PC-3 (cell line): ENCODE measurements at regions not wholly inside any gene's neighbourhood (a gene's known extent, or its start where the extent isn't known, plus 50 kb on each side); places are given as distances from the start of the nearest gene placed in this dataset.
A peak's percentile ranks its signal among the peaks of the same experiment; 100 is the strongest.

Experiments used
- ATAC-seq: fragments of 200-7000 bp; cut with Tn5 transposase; 2 replicates; pipeline ENCODE4 v1.9.1; 2020; ENCODE audit warnings: mild to moderate bottlenecking, moderate library complexity
- BruUV-seq: library from RNA; stranded (reverse); fragments of 400-500 nt; replicated peaks from 2 replicates; lab custom pipeline; 2021; lab: Mats Ljungman, UMichigan
- CTCF ChIA-PET: fragments of 300-600 bp; sonication (Branson Sonifier 250); formaldehyde crosslinking; loops from one replicate; lab custom pipeline; 2022; ENCODE audit warnings: antibody characterized with exemption; lab: Charles Lee
- POLR2A ChIA-PET: fragments of 300-600 bp; sonication (Branson Sonifier 250); formaldehyde crosslinking; loops from one replicate; lab custom pipeline; 2022; ENCODE audit warnings: antibody characterized with exemption; ENCODE audit not compliant: unreplicated experiment; lab: Charles Lee
- DNase-seq: peaks from one replicate; pipeline ENCODE4 v3.0.0-alpha.2; 2015
- H2AFZ ChIP-seq: fragments of 300-600 bp; sonication (generic); 2 replicates; pipeline ENCODE4 v1.6.0; 2016; ENCODE audit warnings: antibody characterized with exemption, low read length
- H3F3A ChIP-seq: fragments of 300-600 bp; sonication (generic); one replicate; pipeline ENCODE4 v1.6.0; 2017; ENCODE audit warnings: antibody characterized with exemption, low read length, control low read depth, mild to moderate bottlenecking; ENCODE audit not compliant: unreplicated experiment
- H3K27ac ChIP-seq: fragments of 300-600 bp; sonication (generic); 2 replicates; pipeline ENCODE4 v1.5.1; 2016; ENCODE audit warnings: mild to moderate bottlenecking, low read length
- H3K27me3 ChIP-seq: fragments of 300-600 bp; sonication (generic); 2 replicates; pipeline ENCODE4 v1.6.1; 2016; ENCODE audit warnings: low read length, mixed read lengths
- H3K36me3 ChIP-seq: fragments of 300-600 bp; sonication (generic); 2 replicates; pipeline ENCODE4 v1.6.1; 2016; ENCODE audit warnings: low read depth, mixed run types, low read length, mixed read lengths
- H3K4me1 ChIP-seq: fragments of 300-600 bp; sonication (generic); 2 replicates; pipeline ENCODE4 v1.5.1; 2016; ENCODE audit warnings: low read length; ENCODE audit not compliant: insufficient read depth
- H3K4me2 ChIP-seq: fragments of 300-600 bp; sonication (generic); 2 replicates; pipeline ENCODE4 v1.6.0; 2016; ENCODE audit warnings: low read length
- H3K4me3 ChIP-seq: fragments of 300-600 bp; sonication (generic); 2 replicates; pipeline ENCODE4 v1.5.1; 2016; ENCODE audit warnings: mild to moderate bottlenecking, low read length, mixed read lengths
- H3K79me2 ChIP-seq: fragments of 300-600 bp; sonication (generic); 2 replicates; pipeline ENCODE4 v1.6.1; 2017; ENCODE audit warnings: low read length, mixed read lengths
- H3K9ac ChIP-seq: fragments of 300-600 bp; sonication (generic); 2 replicates; pipeline ENCODE4 v1.6.0; 2016; ENCODE audit warnings: mild to moderate bottlenecking, low read length
- H3K9me2 ChIP-seq: fragments of 300-600 bp; sonication (generic); replicated peaks from 2 replicates; pipeline ENCODE4 v1.6.1; 2016; ENCODE audit warnings: mixed run types, low read length, mixed read lengths
- H3K9me3 ChIP-seq: fragments of 300-600 bp; sonication (generic); 2 replicates; pipeline ENCODE4 v1.6.1; 2016; ENCODE audit warnings: low read length, mixed read lengths
- H4K20me1 ChIP-seq: fragments of 300-600 bp; sonication (generic); 2 replicates; pipeline ENCODE4 v1.6.1; 2016; ENCODE audit warnings: low read length, mixed read lengths
- CTCF ChIP-seq: fragments of 300-600 bp; sonication (generic); conservative IDR thresholded peaks from 2 replicates; pipeline ENCODE4 v1.5.1; 2017; ENCODE audit warnings: antibody characterized with exemption, low read depth, mild to moderate bottlenecking, low read length
- EZH2 ChIP-seq: fragments of 300-600 bp; sonication (generic); IDR thresholded peaks from one replicate; pipeline ENCODE4 v1.6.1; 2017; ENCODE audit warnings: antibody characterized with exemption, mild to moderate bottlenecking, low read length; ENCODE audit not compliant: unreplicated experiment
- EZH2phosphoT487 ChIP-seq: fragments of 300-600 bp; sonication (generic); IDR thresholded peaks from 2 replicates; pipeline ENCODE4 v1.6.1; 2018; ENCODE audit warnings: mild to moderate bottlenecking, antibody characterized with exemption, low read length, borderline replicate concordance
- intact Hi-C: fragments of 100-400 bp; cut with micrococcal nuclease; formaldehyde crosslinking; loops from 2 replicates; pipeline ENCODE4 v1.9.0; 2023

DNA sequence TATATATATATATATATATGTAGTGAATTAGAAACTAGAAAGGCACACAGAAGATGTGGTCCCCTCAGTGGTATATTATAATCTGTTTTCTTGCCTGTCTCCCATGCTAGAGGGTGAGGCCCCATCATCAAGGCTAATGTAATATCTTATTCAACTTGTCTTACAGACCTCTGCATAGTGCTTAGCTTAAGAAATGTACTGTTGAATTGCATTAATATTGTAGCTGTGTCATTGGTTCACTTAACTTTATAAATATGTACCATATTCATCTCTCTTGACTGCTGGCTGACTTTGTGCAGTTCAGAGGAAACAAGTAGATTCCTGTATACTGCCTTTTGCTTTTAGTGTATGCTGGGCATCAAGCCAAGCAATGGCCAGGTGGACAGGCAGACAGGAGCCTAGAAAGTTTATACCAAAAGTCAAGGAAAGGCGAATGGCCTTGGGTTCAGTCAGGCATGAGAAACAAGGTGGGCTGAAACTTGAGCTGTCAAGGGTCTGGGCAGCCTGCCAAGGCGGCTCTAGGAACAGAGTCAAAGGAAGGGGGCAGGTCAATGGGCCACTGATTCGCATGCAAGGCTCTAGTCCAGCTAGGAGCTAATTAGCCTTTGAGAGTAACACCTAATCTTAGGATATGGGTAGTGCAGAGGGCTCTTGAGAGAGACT lies 78.8 kb upstream of the LEF1 start:
- H3K36me3 ChIP-seq, result no peaks in the 10 kb centered on the region
- TF ChIP-seq EZH2phosphoT487 (no peak), EZH2 (no peak), CTCF (no peak)

GRCh38 chr4:108244606-108245005 lies 75.9 kb upstream of the LEF1 start:
- Histone ChIP-seq H2AFZ (no peak overlapping the region), H3K79me2 (no peaks in the 10 kb centered on the region), H3F3A (no peaks in the 10 kb centered on the region), H3K9me3 (no peaks in the 10 kb centered on the region), H3K36me3 (no peaks in the 10 kb centered on the region), H3K4me3 (no peak overlapping the region), H3K4me2 (no peak overlapping the region), H3K27ac (no peak overlapping the region), H3K27me3 (no peaks in the 10 kb centered on the region), H3K9ac (no peak overlapping the region), H4K20me1 (no peaks in the 10 kb centered on the region), H3K4me1 (no peaks in the 10 kb centered on the region), H3K9me2 (no peaks in the 10 kb centered on the region)
- ChIA-PET POLR2A (no interaction called here), CTCF (no interaction called here)
- intact Hi-C loops, result no loop called here
- no peak for DNase-seq
- no TSS peak for BruUV-seq
- TF ChIP-seq EZH2phosphoT487, result no peak
- ATAC-seq, result no peak

More for the DNA sequence above, 78.8 kb upstream of the LEF1 start:
- Histone ChIP-seq H3K4me1 (no peaks in the 10 kb centered on the region), H3K27me3 (no peaks in the 10 kb centered on the region), H4K20me1 (no peaks in the 10 kb centered on the region), H3K4me3 (no peak overlapping the region), H2AFZ (no peak overlapping the region), H3F3A (no peaks in the 10 kb centered on the region), H3K9me3 (no peaks in the 10 kb centered on the region), H3K79me2 (no peaks in the 10 kb centered on the region), H3K27ac (no peak overlapping the region), H3K9me2 (no peaks in the 10 kb centered on the region), H3K4me2 (no peak overlapping the region), H3K9ac (no peak overlapping the region)
- ATAC-seq (no peak), DNase-seq (peak; percentile 1)
- BruUV-seq, result no TSS peak
- intact Hi-C loops, result no loop called here
- ChIA-PET POLR2A (no interaction called here), CTCF (no interaction called here)

GRCh38 chr4:108240366-108240765 lies 71.6 kb upstream of the LEF1 start:
- Histone ChIP-seq H4K20me1 (no peaks in the 10 kb centered on the region), H2AFZ (no peak overlapping the region), H3K4me1 (no peaks in the 10 kb centered on the region), H3K27me3 (no peaks in the 10 kb centered on the region), H3K79me2 (no peaks in the 10 kb centered on the region), H3K4me3 (no peak overlapping the region), H3K9ac (no peak overlapping the region), H3F3A (no peaks in the 10 kb centered on the region), H3K27ac (no peak overlapping the region), H3K9me3 (no peaks in the 10 kb centered on the region), H3K4me2 (no peak overlapping the region), H3K9me2 (no peaks in the 10 kb centered on the region), H3K36me3 (no peaks in the 10 kb centered on the region)
- DNase-seq (no peak), ATAC-seq (no peak)
- no TSS peak for BruUV-seq
- intact Hi-C loops, result no loop called here
- ChIA-PET POLR2A (no interaction called here), CTCF (no interaction called here)
- TF ChIP-seq CTCF (no peak), EZH2phosphoT487 (no peak), EZH2 (no peak)
